ENCODE measurements at regions not wholly inside any gene's neighbourhood (a gene's known extent, or its start where the extent isn't known, plus 50 kb on each side); places are given as distances from the start of the nearest gene placed in this dataset.

GRCh38 chr5:44714871-44715561, 93.7 kb upstream of the MRPS30 start:
- Histone ChIP-seq H3K14ac (ENCODE audit: insufficient read length) (no peak overlapping the region), H3K4ac (replicated peaks; ENCODE audit: insufficient read length, low read depth, low read length) (no peak overlapping the region), H2BK120ac (replicated peaks; ENCODE audit: low read depth, low read length) (no peak overlapping the region), H3K4me2 (ENCODE audit: insufficient read depth in 1 of 2, low read depth in 2 of 2, low read length in 2 of 2) (no peak overlapping the region), H2BK15ac (ENCODE audit: low read length) (no peak overlapping the region), H3K9me3 (ENCODE audit: insufficient read depth in 2 of 2, low read depth in 1 of 2, low read length in 1 of 2) (no peaks in the 10 kb centered on the region), H3K23me2 (ENCODE audit: low read depth, low read length) (no peaks in the 10 kb centered on the region; the same call in 1 of the 2 replicates), H3K56ac (replicated peaks; ENCODE audit: insufficient read length, low read depth, low read length) (no peak overlapping the region), H4K91ac (replicated peaks; ENCODE audit: insufficient read length, low read length) (no peak overlapping the region), H3K4me1 (replicated peaks in 1 of 4; ENCODE audit: control insufficient read depth in 3 of 4, insufficient read depth in 4 of 4, low read length in 3 of 4) (no peaks in the 10 kb centered on the region), H4K20me1 (replicated peaks in 1 of 2; ENCODE audit: control insufficient read depth in 1 of 2, insufficient read depth in 2 of 2, low read length in 2 of 2) (no peaks in the 10 kb centered on the region), H3K79me2 (ENCODE audit: control insufficient read depth in 1 of 2, insufficient read depth in 2 of 2, low read length in 2 of 2) (no peaks in the 10 kb centered on the region), H3K79me1 (ENCODE audit: low read depth, low read length) (no peaks in the 10 kb centered on the region), H3K27ac (ENCODE audit: low read depth, low read length) (no peak overlapping the region), H4K5ac (ENCODE audit: insufficient read length, low read depth, low read length) (no peak overlapping the region), H2AK5ac (ENCODE audit: low read depth, low read length) (no peak overlapping the region), H3K23ac (ENCODE audit: insufficient read length) (no peak overlapping the region), H3K4me3 (ENCODE audit: extremely low read depth in 1 of 4, insufficient read depth in 2 of 4, low read depth in 3 of 4, low read length in 4 of 4) (no peak overlapping the region), H3K36me3 (ENCODE audit: control insufficient read depth in 2 of 4, insufficient read depth in 4 of 4, low read length in 3 of 4) (no peaks in the 10 kb centered on the region), H4K8ac (ENCODE audit: extremely low read depth, insufficient read depth, low read length) (no peak overlapping the region), H2BK5ac (ENCODE audit: low read depth, low read length) (no peak overlapping the region), H3K27me3 (replicated peaks in 1 of 4; ENCODE audit: control insufficient read depth in 3 of 4, extremely low read depth in 1 of 4, insufficient read depth in 3 of 4, low read length in 3 of 4) (no peaks in the 10 kb centered on the region), H2BK12ac (ENCODE audit: low read depth, low read length) (no peak overlapping the region), H2BK20ac (ENCODE audit: low read length) (no peak overlapping the region), H2AFZ (ENCODE audit: low read length) (no peak overlapping the region), H3K9ac (replicated peaks in 1 of 4; ENCODE audit: extremely low read depth in 1 of 4, low read depth in 3 of 4, low read length in 3 of 4) (no peak overlapping the region), H3K18ac (ENCODE audit: extremely low read depth, low read length) (no peak overlapping the region)
- ChIA-PET CTCF (ENCODE audit: partially characterized antibody) (no interaction called here), POLR2A (ENCODE audit: partially characterized antibody) (no interaction called here)
- WGBS, 2 experiments (ENCODE audit: extremely low coverage in 1 of 2, insufficient coverage in 1 of 2, insufficient read length in 1 of 2, insufficient replicate concordance in 2 of 2, low coverage in 1 of 2, low lambda C conversion rate in 2 of 2, missing lambda C conversion rate in 1 of 2) = 93% methylated on average over 3 of the region's 3 CpGs; no CpG with 5 or more reads in 1 of the 2 experiments
- no peak for DNase-seq (ENCODE audit: low read depth in 1 of 2, low spot score in 2 of 2)
- FAIRE-seq = no peak
- no peak for TF ChIP-seq ZNF274 (IDR thresholded peaks at IDR 0.05; ENCODE audit: borderline replicate concordance, extremely low read depth, low read length)
- no peak for TF ChIP-seq GTF2F1 (IDR thresholded peaks at IDR 0.05; ENCODE audit: borderline replicate concordance, low read depth, low read length)
- TF ChIP-seq RAD21 (IDR thresholded peaks at IDR 0.05 in 1 of 2, conservative IDR thresholded peaks at IDR 0.05 in 1 of 2; ENCODE audit: low read depth in 2 of 2, low read length in 2 of 2) = no peak
- no peak for TF ChIP-seq POLR2A (IDR thresholded peaks at IDR 0.05; ENCODE audit: control extremely low read depth in 1 of 2, low read depth in 2 of 2, low read length in 2 of 2)
- TF ChIP-seq POLR2AphosphoS5 (IDR thresholded peaks at IDR 0.05; ENCODE audit: low read depth, low read length) = no peak
- no peak for TF ChIP-seq NRF1 (IDR thresholded peaks at IDR 0.05; ENCODE audit: low read depth, low read length)
- no peak for TF ChIP-seq RNF2 (IDR thresholded peaks at IDR 0.05; ENCODE audit: borderline replicate concordance, low read depth, low read length, missing control alignments, poor library complexity, severe bottlenecking)
- TF ChIP-seq BCL11A (IDR thresholded peaks at IDR 0.05; ENCODE audit: low read depth in 2 of 2, low read length in 2 of 2) = no peak
- TF ChIP-seq SP4 (IDR thresholded peaks at IDR 0.05; ENCODE audit: low read length) = no peak
- TF ChIP-seq JUN (IDR thresholded peaks at IDR 0.05; ENCODE audit: low read depth, low read length) = no peak
- no peak for TF ChIP-seq ATF3 (IDR thresholded peaks at IDR 0.05; ENCODE audit: insufficient read depth, low read depth, low read length)

Measured in H1 (cell line).